ENCODE measurements at regions not wholly inside any gene's neighbourhood (a gene's known extent, or its start where the extent isn't known, plus 50 kb on each side); places are given as distances from the start of the nearest gene placed in this dataset.

DNA sequence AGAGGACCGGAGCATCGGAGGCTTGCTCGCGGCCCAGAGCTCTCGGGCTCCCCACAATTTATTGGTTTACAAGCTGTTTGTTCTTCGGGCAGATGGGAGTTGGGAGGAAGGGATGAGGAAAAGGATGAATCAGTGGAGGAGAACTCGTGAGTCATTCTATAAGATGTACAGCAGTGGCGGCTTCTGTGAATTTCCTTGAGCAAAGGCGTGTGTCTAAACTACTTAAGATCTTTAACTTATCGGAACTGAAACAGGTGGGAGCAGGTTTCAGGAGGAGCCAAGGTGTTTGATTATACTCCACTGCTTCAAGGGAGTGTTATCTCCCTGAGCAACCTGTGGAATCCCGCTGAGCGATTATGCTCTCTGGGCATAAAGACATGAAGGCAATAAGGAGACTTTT, 50.5 kb upstream of the IBTK start:
- peak; percentile 65 for DNase-seq (ENCODE audit: low spot score)
